Breast epithelium (tissue), 4 donors: ENCODE measurements at regions not wholly inside any gene's neighbourhood (a gene's known extent, or its start where the extent isn't known, plus 50 kb on each side); places are given as distances from the start of the nearest gene placed in this dataset.

Source experiments
- DNase-seq, 2 donors: peaks; one replicate each; pipeline ENCODE4 v3.0.0-alpha.2; 2019; ENCODE audit warnings: low spot score in 2 of 2
- H3K27ac ChIP-seq, 2 donors: fragments of 200-600 bp; sonication (generic) in 1 of 2; one replicate each; pipeline ENCODE4 v1.5.1; 2016 to 2019; ENCODE audit warnings: mild to moderate bottlenecking in 1 of 2
- H3K27me3 ChIP-seq, 2 donors: fragments of 200-600 bp; sonication (generic) in 1 of 2; one replicate each; pipeline versions ENCODE4 v1.5.1 to v1.6.0; 2017 to 2019; ENCODE audit warnings: control low read depth in 1 of 2, mild to moderate bottlenecking in 1 of 2
- H3K36me3 ChIP-seq: fragments of 200-600 bp; one replicate; pipeline ENCODE4 v1.5.1; 2019
- H3K4me1 ChIP-seq, 2 donors: fragments of 200-600 bp; sonication (generic); one replicate each; pipeline ENCODE4 v1.5.1; 2016 to 2019; ENCODE audit warnings: control low read depth in 1 of 2
- H3K4me3 ChIP-seq, 3 donors: fragments of 200-600 bp; sonication (generic); 1 replicate in 2 of 3; 2 replicates in 1 of 3; pipeline ENCODE4 v1.5.1; 2016 to 2019; ENCODE audit warnings: mild to moderate bottlenecking in 3 of 3, moderate library complexity in 2 of 3
- H3K9me3 ChIP-seq, 2 donors: fragments of 200-600 bp; sonication (generic) in 1 of 2; one replicate each; pipeline ENCODE4 v1.5.1; 2016 to 2019; ENCODE audit warnings: control low read depth in 1 of 2
- CTCF ChIP-seq, 3 donors: fragments of 450-650 bp; IDR thresholded peaks; one replicate each; pipeline ENCODE4 v1.5.1; 2016 to 2017; ENCODE audit warnings: antibody characterized with exemption in 3 of 3, mild to moderate bottlenecking in 3 of 3, moderate library complexity in 3 of 3
- POLR2A ChIP-seq: fragments of 450-650 bp; IDR thresholded peaks from one replicate; pipeline ENCODE4 v1.6.1; 2016; ENCODE audit warnings: antibody characterized with exemption, mild to moderate bottlenecking, moderate library complexity
- POLR2AphosphoS5 ChIP-seq, 3 donors: sonication (generic); formaldehyde crosslinking; IDR thresholded peaks; one replicate each; pipeline ENCODE4 v1.6.1; 2017; ENCODE audit warnings: antibody characterized with exemption in 3 of 3
- intact Hi-C: fragments of 100-400 bp; cut with DNase I; formaldehyde crosslinking; loops from one replicate; pipeline ENCODE4 v1.15.1; 2023; ENCODE audit warnings: low total_unique reads

- Histone ChIP-seq H3K4me1 (no peaks in the 10 kb centered on the region), H3K27me3 (peaks cover 0 to 14% of the 10 kb centered on the region in 2 donors), H3K4me3 (no peak overlapping the region), H3K36me3 (no peaks in the 10 kb centered on the region), H3K27ac (no peak overlapping the region), H3K9me3 (no peaks in the 10 kb centered on the region)
- TF ChIP-seq POLR2A (no peak), CTCF (IDR thresholded peaks at IDR 0.05) (no peak), POLR2AphosphoS5 (IDR thresholded peaks at IDR 0.05) (no peak)
- intact Hi-C loops = no loop called here
- no peak for DNase-seq
Measured at GRCh38 chr13:111595276-111595675, 274.8 kb downstream of the TEX29 start.

DNA sequence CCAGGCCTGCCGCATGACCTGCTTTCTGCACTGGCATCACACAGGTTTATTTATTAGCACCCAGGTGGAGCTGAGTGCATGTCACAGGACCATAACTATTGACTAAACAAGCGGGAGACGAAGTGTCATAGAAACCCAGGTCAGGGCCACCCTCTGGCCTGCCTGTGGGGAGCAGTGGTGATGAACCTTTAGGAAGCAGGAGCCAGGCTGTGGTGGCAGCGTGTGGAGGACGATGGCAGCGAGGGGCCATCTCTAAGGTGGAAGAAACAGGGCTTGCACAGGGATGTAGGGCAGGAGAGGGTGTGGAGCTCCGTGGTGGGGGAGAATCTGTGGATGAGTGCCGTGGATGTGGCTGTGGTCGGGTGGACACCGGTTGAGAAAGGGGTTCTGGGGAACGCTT, 275.3 kb downstream of the TEX29 start:
- H3K27ac ChIP-seq = no peak overlapping the region
- H3K36me3 ChIP-seq = no peaks in the 10 kb centered on the region
- no peak for TF ChIP-seq POLR2A
- TF ChIP-seq CTCF (IDR thresholded peaks at IDR 0.05) = no peak
- TF ChIP-seq POLR2AphosphoS5 (IDR thresholded peaks at IDR 0.05) = no peak
- intact Hi-C loops = no loop called here
- peaks cover 0 to 14% of the 10 kb centered on the region in 2 donors for H3K27me3 ChIP-seq
- no peak overlapping the region for H3K4me3 ChIP-seq
- H3K9me3 ChIP-seq = no peaks in the 10 kb centered on the region
- no peaks in the 10 kb centered on the region for H3K4me1 ChIP-seq
- no peak for DNase-seq

DNA sequence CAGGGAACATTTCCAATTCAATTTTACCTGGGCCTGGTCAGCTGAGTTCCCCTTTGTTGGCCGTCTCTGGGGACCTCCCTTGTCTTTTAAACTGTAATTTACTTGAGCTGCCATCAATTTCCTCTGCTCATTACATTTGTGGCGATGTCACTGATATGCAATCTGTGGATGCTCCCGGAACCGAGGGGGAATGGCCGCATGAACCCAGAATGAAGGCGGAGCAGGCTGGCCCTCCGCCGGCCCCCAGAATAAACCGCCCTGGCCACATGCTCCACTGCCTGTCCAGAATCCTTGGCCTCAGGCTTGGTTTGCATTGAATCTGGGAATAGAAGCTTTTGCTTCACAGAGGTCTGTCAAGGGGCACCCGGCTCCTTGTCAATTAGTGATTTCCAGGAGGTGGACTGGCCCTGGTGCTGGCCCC, 276.8 kb downstream of the TEX29 start:
- H3K9me3 ChIP-seq = no peaks in the 10 kb centered on the region
- no peaks in the 10 kb centered on the region for H3K4me1 ChIP-seq
- TF ChIP-seq CTCF (IDR thresholded peaks at IDR 0.05) (no peak), POLR2AphosphoS5 (IDR thresholded peaks at IDR 0.05) (no peak), POLR2A (no peak)
- intact Hi-C loops = no loop called here
- no peak overlapping the region for H3K4me3 ChIP-seq
- peaks cover 0 to 14% of the 10 kb centered on the region in 2 donors for H3K27me3 ChIP-seq
- no peak overlapping the region for H3K27ac ChIP-seq
- no peaks in the 10 kb centered on the region for H3K36me3 ChIP-seq
- no peak for DNase-seq

DNA sequence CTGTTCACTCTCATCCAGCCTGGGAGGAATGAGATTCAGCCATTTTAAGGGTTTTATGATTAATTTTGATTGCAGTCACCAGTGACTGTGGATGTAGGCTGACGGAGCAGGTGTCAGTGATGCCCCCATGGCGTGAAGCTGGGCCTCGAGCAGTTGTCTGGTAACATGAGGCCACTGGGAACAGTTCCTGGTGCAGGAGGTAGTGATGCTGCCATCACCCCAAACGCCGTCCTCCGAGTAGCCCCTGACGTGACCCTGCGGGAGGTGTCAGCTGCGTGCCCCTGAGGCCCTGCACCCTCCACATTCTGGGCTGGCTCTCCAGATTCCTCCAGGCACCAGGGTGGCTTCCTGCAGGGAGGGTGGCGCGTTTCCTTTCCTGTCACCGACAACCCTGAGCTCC, 277.2 kb downstream of the TEX29 start:
- Histone ChIP-seq H3K9me3 (no peaks in the 10 kb centered on the region), H3K4me1 (no peaks in the 10 kb centered on the region), H3K27me3 (peaks cover 0 to 14% of the 10 kb centered on the region in 2 donors), H3K36me3 (no peaks in the 10 kb centered on the region), H3K4me3 (no peak overlapping the region), H3K27ac (no peak overlapping the region)
- intact Hi-C loops = no loop called here
- no peak for DNase-seq
- no peak for TF ChIP-seq POLR2AphosphoS5 (IDR thresholded peaks at IDR 0.05)
- no peak for TF ChIP-seq POLR2A
- no peak for TF ChIP-seq CTCF (IDR thresholded peaks at IDR 0.05)

DNA sequence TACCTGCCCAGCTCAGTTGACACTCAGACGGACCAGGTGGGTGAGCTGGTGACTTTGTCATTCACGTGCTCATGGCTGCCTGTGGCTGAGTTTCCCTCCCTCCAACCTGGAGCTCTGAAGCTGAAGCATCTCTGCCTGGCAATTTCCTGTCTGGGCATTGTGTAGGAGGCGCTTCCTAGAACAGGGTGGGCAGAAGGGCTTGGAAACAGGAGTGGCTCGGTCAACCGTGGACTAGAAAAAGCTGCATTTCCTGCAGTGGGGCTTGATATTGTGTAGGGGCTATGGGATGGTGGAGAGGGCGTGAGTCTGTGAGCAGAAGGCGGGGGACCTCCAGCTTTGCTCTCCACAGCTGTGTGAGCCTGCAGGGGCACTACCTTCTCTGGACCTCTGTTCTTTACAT, 278.3 kb downstream of the TEX29 start:
- intact Hi-C loops = no loop called here
- no peak for DNase-seq
- Histone ChIP-seq H3K27me3 (peaks cover 0 to 14% of the 10 kb centered on the region in 2 donors), H3K9me3 (no peaks in the 10 kb centered on the region), H3K4me1 (no peaks in the 10 kb centered on the region), H3K36me3 (no peaks in the 10 kb centered on the region), H3K4me3 (no peak overlapping the region), H3K27ac (no peak overlapping the region)
- TF ChIP-seq POLR2AphosphoS5 (IDR thresholded peaks at IDR 0.05) (no peak), CTCF (IDR thresholded peaks at IDR 0.05) (no peak), POLR2A (no peak)
